Chondrocyte (in vitro differentiated cells): ENCODE measurements at regions not wholly inside any gene's neighbourhood (a gene's known extent, or its start where the extent isn't known, plus 50 kb on each side); places are given as distances from the start of the nearest gene placed in this dataset.

Experiments used
- DNase-seq: peaks from one replicate; pipeline ENCODE4 v3.0.0; 2021; ENCODE audit warnings: mixed read lengths, low spot score
- H3K27ac Mint-ChIP-seq: one replicate; pipeline ENCODE4 v1.8.0; 2021; ENCODE audit warnings: mild to moderate bottlenecking, moderate library complexity, mixed read lengths; ENCODE audit not compliant: unreplicated experiment
- H3K27me3 Mint-ChIP-seq: 2 replicates; pipeline ENCODE4 v1.8.0; 2021; ENCODE audit warnings: low read depth, mixed read lengths
- H3K36me3 Mint-ChIP-seq: 2 replicates; pipeline ENCODE4 v1.8.0; 2021; ENCODE audit warnings: low read depth, mixed read lengths
- H3K4me1 Mint-ChIP-seq: 2 replicates; pipeline ENCODE4 v1.8.0; 2021; ENCODE audit warnings: low read depth, mild to moderate bottlenecking, mixed read lengths
- H3K4me3 Mint-ChIP-seq: one replicate; pipeline ENCODE4 v1.8.0; 2021; ENCODE audit warnings: mild to moderate bottlenecking, moderate library complexity, mixed read lengths; ENCODE audit not compliant: unreplicated experiment
- H3K9me3 Mint-ChIP-seq: 2 replicates; pipeline ENCODE4 v1.8.0; 2021; ENCODE audit warnings: low read depth, mixed read lengths
- TF ChIP-seq, protein P1 (sequence below): fragments of 200-600 bp; sonication (generic); IDR thresholded peaks from 2 replicates; pipeline ENCODE4 v1.5.0; 2021; ENCODE audit warnings: antibody characterized with exemption, mild to moderate bottlenecking, moderate library complexity

DNA sequence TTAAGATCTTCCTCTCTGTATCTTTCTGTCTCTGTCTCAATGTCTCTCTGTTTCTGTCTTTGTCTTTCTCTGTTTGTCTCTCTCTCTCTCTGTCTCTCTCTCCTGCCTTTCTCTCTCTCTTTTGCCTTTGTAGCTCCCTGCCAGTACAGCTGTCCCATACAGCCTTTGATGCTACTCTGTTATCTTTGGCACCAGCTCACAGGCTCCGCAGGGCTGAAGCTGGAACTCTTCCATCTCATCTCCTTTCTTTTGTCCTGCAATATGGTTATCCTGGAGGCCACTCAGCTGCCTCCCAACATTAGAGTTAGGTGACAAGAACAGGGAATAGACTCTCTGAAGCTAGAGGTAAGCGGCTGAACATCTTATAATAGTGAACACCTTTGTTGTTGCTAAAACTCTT is 354.3 kb upstream of the NEGR1 start:
- Mint-ChIP-seq H3K36me3 (no peaks in the 10 kb centered on the region), H3K27me3 (peaks cover 24% of the 10 kb centered on the region), H3K27ac (no peak overlapping the region), H3K4me3 (no peak overlapping the region), H3K9me3 (peaks cover 5% of the 10 kb centered on the region), H3K4me1 (no peaks in the 10 kb centered on the region)
- TF ChIP-seq, protein P1, sequence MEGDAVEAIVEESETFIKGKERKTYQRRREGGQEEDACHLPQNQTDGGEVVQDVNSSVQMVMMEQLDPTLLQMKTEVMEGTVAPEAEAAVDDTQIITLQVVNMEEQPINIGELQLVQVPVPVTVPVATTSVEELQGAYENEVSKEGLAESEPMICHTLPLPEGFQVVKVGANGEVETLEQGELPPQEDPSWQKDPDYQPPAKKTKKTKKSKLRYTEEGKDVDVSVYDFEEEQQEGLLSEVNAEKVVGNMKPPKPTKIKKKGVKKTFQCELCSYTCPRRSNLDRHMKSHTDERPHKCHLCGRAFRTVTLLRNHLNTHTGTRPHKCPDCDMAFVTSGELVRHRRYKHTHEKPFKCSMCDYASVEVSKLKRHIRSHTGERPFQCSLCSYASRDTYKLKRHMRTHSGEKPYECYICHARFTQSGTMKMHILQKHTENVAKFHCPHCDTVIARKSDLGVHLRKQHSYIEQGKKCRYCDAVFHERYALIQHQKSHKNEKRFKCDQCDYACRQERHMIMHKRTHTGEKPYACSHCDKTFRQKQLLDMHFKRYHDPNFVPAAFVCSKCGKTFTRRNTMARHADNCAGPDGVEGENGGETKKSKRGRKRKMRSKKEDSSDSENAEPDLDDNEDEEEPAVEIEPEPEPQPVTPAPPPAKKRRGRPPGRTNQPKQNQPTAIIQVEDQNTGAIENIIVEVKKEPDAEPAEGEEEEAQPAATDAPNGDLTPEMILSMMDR: no peak
- no peak for DNase-seq

DNA sequence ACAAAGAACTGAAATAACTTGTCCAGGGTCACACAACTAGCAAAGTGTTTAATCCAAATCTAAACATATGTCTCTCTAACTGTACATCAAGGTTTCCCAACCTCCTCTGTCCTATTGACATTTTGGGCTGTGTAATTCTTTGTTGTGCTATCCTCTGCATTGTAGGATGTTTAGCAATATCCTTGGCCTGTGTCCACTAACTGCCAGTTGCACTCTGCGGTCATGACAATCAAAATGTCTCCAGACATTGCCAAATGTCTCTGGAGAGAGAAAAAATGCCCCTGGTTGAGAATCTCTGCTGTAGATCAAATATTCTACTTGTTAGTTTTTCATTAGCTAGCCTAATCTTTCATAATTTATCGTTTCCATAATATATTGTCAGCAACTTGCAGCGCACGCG is 353.4 kb upstream of the NEGR1 start:
- TF ChIP-seq, protein P1: no peak
- H3K4me1 Mint-ChIP-seq: no peaks in the 10 kb centered on the region
- peaks cover 30% of the 10 kb centered on the region for H3K27me3 Mint-ChIP-seq
- H3K9me3 Mint-ChIP-seq: no peaks in the 10 kb centered on the region
- no peak overlapping the region for H3K4me3 Mint-ChIP-seq
- no peak for DNase-seq
- no peak overlapping the region for H3K27ac Mint-ChIP-seq
- H3K36me3 Mint-ChIP-seq: no peaks in the 10 kb centered on the region

DNA sequence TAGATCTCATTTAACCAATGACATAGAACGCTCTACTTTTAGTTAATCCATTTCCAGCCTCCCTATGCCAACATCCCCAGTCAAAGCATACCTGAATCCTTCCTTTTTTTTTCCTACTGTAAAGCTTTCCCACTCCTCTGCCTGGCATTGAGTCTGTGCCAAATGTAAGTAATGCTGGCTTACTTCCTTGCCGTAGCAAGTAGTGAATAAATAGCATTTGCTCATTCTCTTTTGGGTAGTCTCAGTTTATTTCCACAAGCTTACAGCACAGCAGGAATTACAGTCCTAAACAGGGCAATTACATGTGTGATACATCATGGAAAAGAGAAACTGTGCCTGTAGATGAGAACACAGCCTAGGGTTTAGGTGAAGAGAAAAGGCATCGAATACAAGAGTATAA is 352.6 kb upstream of the NEGR1 start:
- H3K4me3 Mint-ChIP-seq: no peak overlapping the region
- no peaks in the 10 kb centered on the region for H3K9me3 Mint-ChIP-seq
- no peak overlapping the region for H3K27ac Mint-ChIP-seq
- H3K4me1 Mint-ChIP-seq: no peaks in the 10 kb centered on the region
- DNase-seq: no peak
- peaks cover 32% of the 10 kb centered on the region for H3K27me3 Mint-ChIP-seq
- TF ChIP-seq, protein P1: no peak
- H3K36me3 Mint-ChIP-seq: no peaks in the 10 kb centered on the region

DNA sequence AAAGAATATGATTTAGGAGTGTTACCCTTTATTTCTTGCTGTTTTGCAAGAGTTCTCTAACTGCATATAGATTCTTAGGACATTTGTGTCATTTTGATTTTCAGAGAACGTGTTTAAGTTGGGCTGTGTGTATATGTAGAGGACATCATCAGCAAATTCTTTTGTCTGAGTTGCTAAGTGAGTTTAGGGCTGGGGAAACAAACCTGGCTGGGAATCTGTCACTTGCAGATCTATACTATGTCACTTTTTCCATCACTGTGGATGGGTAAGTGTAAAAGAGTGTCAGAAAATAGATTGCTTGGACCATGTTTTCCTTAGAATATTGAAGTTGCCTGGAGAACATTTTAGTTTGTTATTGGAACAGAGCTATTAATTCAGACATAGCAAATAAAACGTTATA is 349.1 kb upstream of the NEGR1 start:
- Mint-ChIP-seq H3K9me3 (no peaks in the 10 kb centered on the region), H3K27ac (no peak overlapping the region), H3K36me3 (no peaks in the 10 kb centered on the region), H3K27me3 (peaks cover 23% of the 10 kb centered on the region), H3K4me3 (no peak overlapping the region), H3K4me1 (no peaks in the 10 kb centered on the region)
- DNase-seq: no peak
- TF ChIP-seq, protein P1: no peak

DNA sequence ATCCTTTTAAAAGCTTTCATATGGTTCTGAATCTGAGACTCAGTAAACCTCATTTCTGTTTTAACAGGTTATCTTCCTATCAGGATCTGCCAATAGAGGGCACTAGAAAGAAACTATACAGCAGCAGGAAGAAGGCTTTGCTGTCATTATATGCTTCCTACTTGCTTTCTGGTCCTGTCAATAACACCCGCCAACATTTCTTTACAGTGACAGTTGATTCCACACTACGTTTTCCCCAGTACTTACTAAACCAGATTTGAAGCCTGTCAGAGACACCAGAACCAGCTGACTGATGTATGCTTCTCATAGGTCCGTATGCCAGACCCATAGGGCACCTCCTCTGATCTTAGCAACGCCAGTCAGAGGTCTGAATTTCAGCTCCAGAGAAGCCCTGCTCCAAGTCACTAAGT is 341.0 kb upstream of the NEGR1 start:
- TF ChIP-seq, protein P1: peak; percentile 82
- no peaks in the 10 kb centered on the region for H3K9me3 Mint-ChIP-seq
- H3K4me3 Mint-ChIP-seq: peak overlapping the region; percentile 37
- H3K36me3 Mint-ChIP-seq: no peaks in the 10 kb centered on the region
- H3K27me3 Mint-ChIP-seq: peaks cover 8% of the 10 kb centered on the region
- no peak overlapping the region for H3K27ac Mint-ChIP-seq
- DNase-seq: no peak
- peaks cover 5% of the 10 kb centered on the region for H3K4me1 Mint-ChIP-seq
